ENCODE measurements at regions not wholly inside any gene's neighbourhood (a gene's known extent, or its start where the extent isn't known, plus 50 kb on each side); places are given as distances from the start of the nearest gene placed in this dataset.

- TF ChIP-seq CTCF (IDR thresholded peaks at IDR 0.05) (no peak), POLR2A (IDR thresholded peaks at IDR 0.05) (no peak), EP300 (IDR thresholded peaks at IDR 0.05) (no peak), POLR2AphosphoS5 (IDR thresholded peaks at IDR 0.05) (no peak)
These were observed 600.6 kb downstream of the RNF144A start for GRCh38 chr2:7517851-7518250.
